NT2/D1 (cell line): ENCODE measurements at regions not wholly inside any gene's neighbourhood (a gene's known extent, or its start where the extent isn't known, plus 50 kb on each side); places are given as distances from the start of the nearest gene placed in this dataset.

Experiments
- SUZ12 ChIP-seq: IDR thresholded peaks from 2 replicates; pipeline ENCODE4 v1.6.1; 2011; ENCODE audit not compliant: insufficient read length, insufficient read depth; ENCODE audit errors: extremely low read depth
- YY1 ChIP-seq: IDR thresholded peaks from 2 replicates; pipeline ENCODE4 v1.6.1; 2011; ENCODE audit not compliant: insufficient read length, insufficient read depth
- ZNF274 ChIP-seq: IDR thresholded peaks from 2 replicates; pipeline ENCODE4 v1.6.1; 2011; ENCODE audit warnings: mild to moderate bottlenecking, low read depth, low read length

- no peak for TF ChIP-seq YY1
- TF ChIP-seq ZNF274 = no peak
- no peak for TF ChIP-seq SUZ12
These were observed 108.1 kb upstream of the BACE2 start for GRCh38 chr21:41059871-41060270.
